Activated T-cell treated with anti-CD3 and anti-CD28 coated beads, Interleukin-2, amount 50 U/mL, for 72 hours (primary cell): ENCODE measurements at regions not wholly inside any gene's neighbourhood (a gene's known extent, or its start where the extent isn't known, plus 50 kb on each side); places are given as distances from the start of the nearest gene placed in this dataset.

ENCODE experiments used
- ATAC-seq, 2 donors: fragments of 150-1000 bp; cut with Tn5 transposase; replicated peaks in 1 of 2; 2 replicates each; pipeline ENCODE4 v1.10.0; 2021; ENCODE audit warnings: moderate library complexity in 2 of 2, mild to moderate bottlenecking in 1 of 2
- DNase-seq, 2 donors: peaks; one replicate each; pipeline ENCODE4 v3.0.0; 2021 to 2022; ENCODE audit warnings: mixed read lengths in 1 of 2
- H3K27ac Mint-ChIP-seq: one replicate; pipeline ENCODE4 v1.8.0; 2022; ENCODE audit warnings: mild to moderate bottlenecking, moderate library complexity, mixed read lengths
- H3K27me3 Mint-ChIP-seq: one replicate; pipeline ENCODE4 v1.8.0; 2022; ENCODE audit warnings: low read depth, mixed read lengths
- H3K36me3 Mint-ChIP-seq, 2 donors: one replicate each; pipeline ENCODE4 v1.8.0; 2022; ENCODE audit warnings: mixed read lengths in 2 of 2, mild to moderate bottlenecking in 1 of 2; ENCODE audit not compliant: insufficient read depth in 2 of 2
- H3K4me1 Mint-ChIP-seq: one replicate; pipeline ENCODE4 v1.8.0; 2022; ENCODE audit warnings: low read depth, mixed read lengths
- H3K4me3 Mint-ChIP-seq, 2 donors: one replicate each; pipeline ENCODE4 v1.8.0; 2022; ENCODE audit warnings: mild to moderate bottlenecking in 2 of 2, mixed read lengths in 2 of 2, moderate library complexity in 2 of 2
- H3K9me3 Mint-ChIP-seq, 2 donors: one replicate each; pipeline ENCODE4 v1.8.0; 2022; ENCODE audit warnings: mixed read lengths in 2 of 2

- no peaks in the 10 kb centered on the region for H3K9me3 Mint-ChIP-seq
- ATAC-seq (no peak), DNase-seq (no peak)
- H3K4me3 Mint-ChIP-seq = no peak overlapping the region
- H3K27ac Mint-ChIP-seq = no peak overlapping the region
- no peaks in the 10 kb centered on the region for H3K27me3 Mint-ChIP-seq
- no peaks in the 10 kb centered on the region for H3K36me3 Mint-ChIP-seq
- no peaks in the 10 kb centered on the region for H3K4me1 Mint-ChIP-seq
These were observed 291.0 kb upstream of the HAND2 start for GRCh38 chr4:173821036-173821435.

- Mint-ChIP-seq H3K36me3 (no peaks in the 10 kb centered on the region), H3K27ac (no peak overlapping the region), H3K4me1 (no peaks in the 10 kb centered on the region), H3K9me3 (peaks cover 0 to 1% of the 10 kb centered on the region in 2 donors), H3K27me3 (no peaks in the 10 kb centered on the region), H3K4me3 (no peak overlapping the region)
- ATAC-seq (no peak), DNase-seq (no peak)
These were observed 277.3 kb upstream of the HAND2 start for GRCh38 chr4:173807347-173807746.

GRCh38 chr4:173805884-173806283 is 275.9 kb upstream of the HAND2 start:
- H3K4me1 Mint-ChIP-seq = no peaks in the 10 kb centered on the region
- DNase-seq = no peak

GRCh38 chr4:173802662-173803022 is 272.6 kb upstream of the HAND2 start:
- no peak for DNase-seq
- Mint-ChIP-seq H3K27ac (no peak overlapping the region), H3K4me3 (no peak overlapping the region), H3K4me1 (no peaks in the 10 kb centered on the region), H3K27me3 (no peaks in the 10 kb centered on the region), H3K9me3 (no peaks in the 10 kb centered on the region), H3K36me3 (no peaks in the 10 kb centered on the region)
- ATAC-seq = no peak

More at GRCh38 chr4:173805884-173806283, 275.9 kb upstream of the HAND2 start:
- no peak for ATAC-seq
- no peaks in the 10 kb centered on the region for H3K36me3 Mint-ChIP-seq
- no peak overlapping the region for H3K27ac Mint-ChIP-seq
- no peak overlapping the region for H3K4me3 Mint-ChIP-seq
- no peaks in the 10 kb centered on the region for H3K27me3 Mint-ChIP-seq
- H3K9me3 Mint-ChIP-seq = peaks cover 0 to 1% of the 10 kb centered on the region in 2 donors

- H3K4me1 Mint-ChIP-seq = no peaks in the 10 kb centered on the region
- H3K36me3 Mint-ChIP-seq = no peaks in the 10 kb centered on the region
- no peaks in the 10 kb centered on the region for H3K9me3 Mint-ChIP-seq
- ATAC-seq (no peak), DNase-seq (no peak)
- no peak overlapping the region for H3K4me3 Mint-ChIP-seq
- no peak overlapping the region for H3K27ac Mint-ChIP-seq
- no peaks in the 10 kb centered on the region for H3K27me3 Mint-ChIP-seq
These were observed 272.0 kb upstream of the HAND2 start for GRCh38 chr4:173801876-173802661.

- Mint-ChIP-seq H3K27ac (no peak overlapping the region), H3K9me3 (no peaks in the 10 kb centered on the region), H3K4me3 (no peak overlapping the region), H3K27me3 (no peaks in the 10 kb centered on the region), H3K4me1 (no peaks in the 10 kb centered on the region), H3K36me3 (no peaks in the 10 kb centered on the region)
- ATAC-seq = no peak
- DNase-seq = no peak
These were observed 271.3 kb upstream of the HAND2 start for GRCh38 chr4:173801361-173801760.

- no peaks in the 10 kb centered on the region for H3K9me3 Mint-ChIP-seq
- no peak for DNase-seq
- H3K4me1 Mint-ChIP-seq = no peaks in the 10 kb centered on the region
- H3K36me3 Mint-ChIP-seq = no peaks in the 10 kb centered on the region
- no peak overlapping the region for H3K27ac Mint-ChIP-seq
- ATAC-seq = no peak
- H3K4me3 Mint-ChIP-seq = no peak overlapping the region
- no peaks in the 10 kb centered on the region for H3K27me3 Mint-ChIP-seq
These were observed 267.3 kb upstream of the HAND2 start for GRCh38 chr4:173797296-173797695.

- H3K36me3 Mint-ChIP-seq = no peaks in the 10 kb centered on the region
- ATAC-seq (no peak), DNase-seq (no peak)
- H3K27ac Mint-ChIP-seq = no peak overlapping the region
- H3K4me1 Mint-ChIP-seq = no peaks in the 10 kb centered on the region
- H3K9me3 Mint-ChIP-seq = no peaks in the 10 kb centered on the region
- H3K4me3 Mint-ChIP-seq = no peak overlapping the region
- H3K27me3 Mint-ChIP-seq = no peaks in the 10 kb centered on the region
These were observed 264.6 kb upstream of the HAND2 start for GRCh38 chr4:173794662-173795061.

GRCh38 chr4:173793937-173794510 is 264.0 kb upstream of the HAND2 start:
- no peaks in the 10 kb centered on the region for H3K4me1 Mint-ChIP-seq
- H3K27ac Mint-ChIP-seq = no peak overlapping the region
- DNase-seq (no peak), ATAC-seq (no peak)
- H3K9me3 Mint-ChIP-seq = no peaks in the 10 kb centered on the region
- H3K36me3 Mint-ChIP-seq = no peaks in the 10 kb centered on the region
- no peak overlapping the region for H3K4me3 Mint-ChIP-seq
- no peaks in the 10 kb centered on the region for H3K27me3 Mint-ChIP-seq

- no peak for DNase-seq
- ATAC-seq = no peak
- no peak overlapping the region for H3K27ac Mint-ChIP-seq
- H3K4me3 Mint-ChIP-seq = no peak overlapping the region
- H3K27me3 Mint-ChIP-seq = no peaks in the 10 kb centered on the region
- no peaks in the 10 kb centered on the region for H3K4me1 Mint-ChIP-seq
- H3K36me3 Mint-ChIP-seq = no peaks in the 10 kb centered on the region
- H3K9me3 Mint-ChIP-seq = peaks cover 5 to 6% of the 10 kb centered on the region in 2 donors
These were observed 252.6 kb upstream of the HAND2 start for GRCh38 chr4:173782660-173783059.

GRCh38 chr4:173777921-173778320 is 247.9 kb upstream of the HAND2 start:
- Mint-ChIP-seq H3K36me3 (peaks cover 0 to 3% of the 10 kb centered on the region in 2 donors), H3K27me3 (no peaks in the 10 kb centered on the region), H3K4me1 (no peaks in the 10 kb centered on the region), H3K9me3 (peaks cover 7 to 10% of the 10 kb centered on the region in 2 donors), H3K27ac (no peak overlapping the region), H3K4me3 (no peak overlapping the region)
- ATAC-seq = no peak
- DNase-seq = no peak

GRCh38 chr4:173777421-173777820 is 247.4 kb upstream of the HAND2 start:
- Mint-ChIP-seq H3K36me3 (peaks cover 0 to 3% of the 10 kb centered on the region in 2 donors), H3K4me3 (no peak overlapping the region), H3K4me1 (no peaks in the 10 kb centered on the region), H3K27me3 (no peaks in the 10 kb centered on the region), H3K9me3 (peaks cover 7 to 12% of the 10 kb centered on the region in 2 donors), H3K27ac (no peak overlapping the region)
- ATAC-seq (no peak), DNase-seq (no peak)

- peaks cover 0 to 4% of the 10 kb centered on the region in 2 donors for H3K9me3 Mint-ChIP-seq
- H3K36me3 Mint-ChIP-seq = no peaks in the 10 kb centered on the region
- H3K27ac Mint-ChIP-seq = no peak overlapping the region
- no peaks in the 10 kb centered on the region for H3K4me1 Mint-ChIP-seq
- DNase-seq (no peak), ATAC-seq (no peak)
- no peaks in the 10 kb centered on the region for H3K27me3 Mint-ChIP-seq
- no peak overlapping the region for H3K4me3 Mint-ChIP-seq
These were observed 239.5 kb upstream of the HAND2 start for GRCh38 chr4:173769568-173769967.

GRCh38 chr4:173767650-173768049 is 237.6 kb upstream of the HAND2 start:
- no peak for ATAC-seq
- Mint-ChIP-seq H3K36me3 (no peaks in the 10 kb centered on the region), H3K27ac (no peak overlapping the region), H3K4me3 (no peak overlapping the region), H3K4me1 (no peaks in the 10 kb centered on the region), H3K27me3 (no peaks in the 10 kb centered on the region), H3K9me3 (peaks cover 0 to 2% of the 10 kb centered on the region in 2 donors)
- DNase-seq = no peak
